RPMI7951 (cell line): ENCODE measurements at regions not wholly inside any gene's neighbourhood (a gene's known extent, or its start where the extent isn't known, plus 50 kb on each side); places are given as distances from the start of the nearest gene placed in this dataset.
"Not testable (repeated sequence)": the region's sequence is repeated elsewhere in the genome, so short reads cannot be mapped to it uniquely, and the experiment has no call there.

Source experiments
- DNase-seq: peaks from one replicate; pipeline ENCODE4 v3.0.0-alpha.2; 2012; ENCODE audit warnings: low read depth

DNA sequence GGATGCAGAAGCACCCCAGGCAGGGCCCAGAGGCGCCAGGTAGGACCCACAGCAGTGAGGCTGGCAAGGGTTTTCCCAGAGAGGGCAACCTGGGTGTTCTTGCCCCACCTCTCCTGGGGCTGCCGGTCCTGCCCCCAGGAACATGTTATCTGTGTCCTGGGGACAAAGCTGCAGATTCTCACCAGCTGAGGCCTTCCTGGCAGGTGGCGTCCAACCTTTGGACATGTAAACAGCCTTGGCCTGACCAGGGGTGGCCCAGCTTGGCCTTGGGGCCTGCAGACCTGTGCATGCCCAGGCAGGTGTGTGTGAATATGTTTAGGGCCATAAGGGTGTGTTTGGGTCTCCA lies 101.8 kb upstream of the LARP1 start:
- no peak for DNase-seq

DNA sequence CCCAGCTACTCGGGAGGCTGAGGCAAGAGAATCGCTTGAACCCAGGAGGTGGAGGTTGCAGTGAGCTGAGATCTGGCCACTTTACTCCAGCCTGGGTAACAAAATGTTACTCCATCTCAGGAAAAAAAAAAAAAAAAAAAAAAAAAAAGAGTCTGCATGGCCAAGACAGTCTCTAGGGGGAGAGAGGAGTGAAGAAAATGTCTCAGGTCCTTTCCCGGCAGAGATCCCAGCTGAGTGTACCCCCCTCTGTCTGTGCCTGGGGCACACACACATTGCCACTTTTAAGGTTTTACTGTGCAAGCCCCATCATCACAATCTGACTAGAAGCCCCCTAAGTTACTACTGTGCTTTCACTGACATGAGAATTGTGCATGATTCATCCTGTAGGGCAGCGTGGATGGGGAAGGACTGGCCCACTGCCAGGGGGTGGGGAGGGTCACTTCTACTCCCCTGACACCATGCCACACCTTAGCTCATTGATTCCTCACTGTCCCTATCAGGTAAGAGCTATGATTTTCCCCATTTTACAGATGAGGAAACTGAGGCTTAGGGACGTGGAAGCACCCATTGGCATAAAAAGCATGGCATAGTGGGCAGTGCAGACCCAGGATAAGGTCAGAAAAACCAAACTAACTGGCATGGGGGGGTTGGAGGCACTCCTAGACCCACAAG lies 102.3 kb upstream of the LARP1 start:
- no peak for DNase-seq

DNA sequence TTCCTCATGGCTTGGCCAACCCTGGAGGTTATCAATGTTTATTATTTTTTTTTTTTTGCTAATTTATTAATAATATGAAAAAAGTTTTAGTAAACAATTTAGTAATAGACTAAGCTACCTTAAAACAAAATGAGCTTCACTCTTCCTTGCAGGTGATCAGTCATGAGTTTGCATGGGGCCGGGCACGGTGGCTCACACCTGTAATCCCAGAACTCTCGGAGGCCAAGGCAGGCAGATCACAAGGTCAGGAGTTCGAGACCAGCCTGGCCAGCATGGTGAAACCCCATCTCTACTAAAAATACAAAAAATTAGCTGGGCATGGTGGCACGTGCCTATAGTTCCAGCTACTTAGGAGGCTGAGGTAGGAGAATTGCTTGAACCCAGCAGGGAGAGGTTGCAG lies 103.4 kb upstream of the LARP1 start:
- DNase-seq: not testable (repeated sequence)

DNA sequence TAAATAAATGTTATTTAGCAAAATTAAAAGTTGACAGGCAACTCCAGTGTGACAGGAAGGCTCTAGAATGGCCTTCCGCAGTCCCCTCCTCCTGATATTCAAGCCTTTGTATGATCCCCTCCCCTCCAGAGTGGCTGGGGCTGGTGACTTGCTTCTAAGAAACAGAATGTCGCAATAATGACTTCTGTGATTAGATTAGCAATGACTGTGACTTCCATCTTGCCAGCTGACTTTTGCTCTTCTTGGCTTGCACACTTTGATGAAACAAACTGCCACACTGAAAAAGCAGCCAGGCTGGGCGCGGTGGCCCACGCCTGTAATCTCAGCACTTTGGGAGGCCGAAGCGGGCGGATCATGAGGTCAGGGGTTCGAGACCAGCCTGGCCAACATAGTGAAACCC lies 106.5 kb upstream of the LARP1 start:
- DNase-seq: no peak

DNA sequence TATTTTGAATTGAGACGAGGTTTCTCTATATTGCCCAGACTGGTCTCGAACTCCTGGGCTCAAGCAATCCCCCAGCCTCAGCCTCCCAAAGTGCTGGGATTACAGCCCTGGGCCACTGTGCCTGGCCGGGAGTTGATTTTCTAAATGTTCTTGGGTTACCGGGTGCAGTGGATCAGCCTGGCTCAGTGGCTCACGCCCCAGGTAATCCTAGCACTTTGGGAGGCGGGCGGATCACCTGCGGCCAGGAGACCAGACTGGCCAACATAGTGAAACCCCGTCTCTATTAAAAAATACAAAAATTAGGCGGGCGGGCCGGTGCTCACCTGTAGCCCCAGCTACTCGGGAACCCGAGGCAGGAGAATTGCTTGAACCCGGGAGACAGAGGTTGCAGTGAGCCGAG lies 106.9 kb upstream of the LARP1 start:
- DNase-seq: no peak

DNA sequence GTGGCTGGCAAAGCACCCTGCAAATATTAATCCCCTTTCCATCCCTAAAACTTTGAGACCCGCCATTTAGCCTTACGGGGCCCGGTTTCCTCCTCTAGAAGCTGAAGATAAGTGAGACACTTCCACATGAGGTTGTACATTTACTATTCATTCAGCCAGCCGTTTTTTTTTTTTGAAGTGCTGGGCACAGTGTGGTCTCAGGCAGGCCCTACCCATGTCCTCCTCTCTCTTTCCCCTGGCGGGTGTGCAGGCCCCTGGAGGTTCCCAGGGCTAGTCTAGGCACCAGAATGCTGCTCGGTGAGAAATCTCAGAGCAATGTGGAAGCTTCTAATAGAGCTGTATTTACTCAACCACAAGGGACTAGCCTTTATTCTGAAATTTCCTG lies 107.4 kb upstream of the LARP1 start:
- DNase-seq: no peak

DNA sequence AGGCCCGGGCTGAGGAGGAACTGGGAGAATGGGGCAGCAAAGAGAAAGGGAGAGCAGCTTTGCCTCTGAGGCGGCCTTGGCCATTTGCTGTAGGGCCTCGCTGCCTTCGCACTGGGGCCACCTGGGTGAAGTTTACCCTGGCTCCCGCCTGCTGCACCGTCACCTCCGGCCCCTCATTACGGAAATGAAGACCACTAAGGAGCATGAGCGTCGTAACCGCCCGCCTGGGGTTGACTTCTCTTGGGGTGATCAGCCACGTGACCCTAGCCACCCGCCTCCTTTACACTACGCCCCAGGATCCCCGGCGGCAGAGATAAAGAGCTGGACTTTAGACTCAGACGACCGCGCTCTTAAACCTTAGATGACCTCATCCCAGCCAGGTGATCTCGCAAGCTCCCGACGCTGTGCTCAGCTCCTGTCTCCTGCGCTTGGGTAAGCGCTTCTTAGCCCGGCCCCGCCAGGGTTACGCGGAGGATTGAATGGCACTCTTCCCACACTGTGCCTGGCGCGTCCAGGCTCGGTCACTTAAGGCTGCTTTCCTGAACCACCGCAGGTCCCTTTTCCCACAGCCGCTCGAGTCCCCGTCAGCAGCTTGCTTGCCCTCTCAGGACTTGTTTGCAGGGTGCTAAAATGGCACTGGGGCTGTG lies 107.9 kb upstream of the LARP1 start:
- no peak for DNase-seq

DNA sequence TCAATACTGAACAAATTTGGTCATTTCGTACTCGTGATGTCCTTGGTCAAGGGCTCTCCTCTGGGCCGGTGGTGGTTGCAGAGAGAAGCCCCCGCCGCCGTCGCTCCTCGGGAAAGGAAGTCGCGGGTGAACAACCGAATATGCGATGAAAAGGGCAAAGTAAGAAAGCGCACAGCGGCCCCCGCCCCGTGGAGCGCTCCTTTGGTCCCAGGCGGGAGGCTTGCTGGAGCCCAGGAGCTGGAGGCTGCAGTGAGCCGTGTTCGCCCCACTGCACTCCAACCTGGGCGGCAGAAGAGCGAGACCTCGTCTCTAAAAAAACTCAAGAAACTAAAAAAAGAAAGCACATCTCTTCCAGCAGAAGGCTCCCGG lies 108.4 kb upstream of the LARP1 start:
- DNase-seq: no peak

DNA sequence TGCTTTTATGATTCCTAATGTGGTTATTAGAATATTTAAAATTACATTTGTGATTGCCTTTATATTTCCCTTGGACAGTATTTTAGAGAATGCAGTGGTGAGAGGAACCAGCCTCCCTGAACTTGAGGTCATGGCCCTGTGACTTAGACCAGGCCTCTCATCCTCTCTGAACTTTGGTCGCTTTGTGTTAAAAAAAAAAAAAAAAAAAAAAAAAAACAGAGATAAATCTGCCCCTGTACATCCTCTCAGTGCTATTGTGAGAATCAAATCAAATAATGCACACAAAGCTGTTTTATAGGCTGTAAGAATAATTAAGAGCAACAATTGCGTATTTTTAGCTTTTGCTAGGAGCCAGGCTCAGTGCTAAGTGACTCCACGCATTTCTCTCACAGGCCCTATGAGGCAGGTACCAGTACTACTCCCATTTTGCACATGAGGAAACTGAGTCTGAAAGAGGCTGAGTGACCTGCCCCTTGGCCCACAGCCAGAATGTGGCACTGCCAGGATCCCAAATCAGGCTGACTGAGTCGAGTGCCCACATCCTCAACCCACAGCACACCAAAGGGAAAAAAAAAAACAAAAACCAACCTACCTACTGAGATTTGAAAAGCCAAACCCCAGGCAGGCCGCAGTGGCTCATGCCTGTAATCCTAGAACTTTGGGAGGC lies 110.3 kb upstream of the LARP1 start:
- no peak for DNase-seq

DNA sequence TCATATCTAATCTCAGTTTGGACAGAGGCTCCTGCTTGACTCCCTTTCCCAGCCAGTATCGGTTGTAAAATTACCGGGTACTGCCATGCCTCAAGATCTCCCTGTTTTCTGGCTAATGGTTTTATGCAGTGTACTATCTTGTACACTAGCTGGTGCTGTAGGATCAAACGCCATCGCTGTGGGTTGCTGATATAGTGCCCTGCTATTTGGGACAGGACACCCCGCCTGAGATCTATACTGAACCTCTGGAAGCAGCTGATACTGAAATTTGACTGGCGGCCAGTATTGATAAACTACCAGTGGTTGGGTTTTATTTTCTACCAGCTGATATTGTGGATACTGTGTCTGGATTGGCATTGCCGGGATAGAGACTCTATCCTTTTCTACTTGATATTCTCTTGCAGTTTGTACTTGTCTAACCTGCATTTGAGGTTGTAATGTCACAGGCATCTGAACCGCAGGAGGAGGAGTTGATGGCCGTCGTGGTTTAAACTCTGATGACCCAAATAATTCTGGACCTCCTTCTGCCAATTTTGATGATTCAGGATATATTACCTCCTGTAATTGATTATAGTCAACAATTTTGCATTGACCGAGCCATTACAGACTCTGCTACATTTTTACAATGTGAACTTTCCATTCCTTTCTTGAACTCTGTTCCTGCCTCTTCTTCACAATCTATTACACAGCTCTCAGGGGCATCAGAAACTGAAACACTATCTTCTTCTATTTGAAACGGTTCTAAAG lies 112.5 kb upstream of the LARP1 start:
- peak; percentile 10 for DNase-seq

DNA sequence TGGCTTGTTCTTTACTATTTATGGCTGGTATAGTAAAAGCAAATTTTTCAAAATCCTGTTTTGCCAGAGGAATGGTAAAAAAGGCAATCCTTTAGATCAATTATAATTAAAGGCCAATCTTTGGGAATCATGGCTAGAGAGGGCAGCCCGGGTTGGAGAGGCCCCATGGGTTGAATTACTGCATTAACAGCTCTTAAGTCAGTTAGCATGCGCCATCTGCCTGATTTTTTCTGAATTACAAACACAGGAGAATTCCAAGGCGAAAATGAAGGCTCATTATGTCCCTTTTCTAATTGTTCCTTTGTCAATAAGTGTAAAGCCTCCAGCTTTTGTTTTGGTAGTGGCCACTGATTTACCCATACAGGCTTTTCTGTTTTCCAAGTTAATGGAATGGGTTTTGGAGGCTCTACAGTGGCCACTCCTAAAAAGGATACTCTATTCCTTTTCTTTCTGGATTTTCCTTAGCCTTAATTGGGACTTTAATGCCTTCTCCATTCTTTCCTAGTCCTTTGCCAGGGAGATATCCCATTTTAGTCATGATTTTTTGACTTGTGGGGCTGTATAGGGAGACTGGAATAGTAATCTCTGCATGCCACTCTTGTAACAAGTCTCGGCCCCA lies 114.9 kb upstream of the LARP1 start:
- DNase-seq: peak; percentile 8

DNA sequence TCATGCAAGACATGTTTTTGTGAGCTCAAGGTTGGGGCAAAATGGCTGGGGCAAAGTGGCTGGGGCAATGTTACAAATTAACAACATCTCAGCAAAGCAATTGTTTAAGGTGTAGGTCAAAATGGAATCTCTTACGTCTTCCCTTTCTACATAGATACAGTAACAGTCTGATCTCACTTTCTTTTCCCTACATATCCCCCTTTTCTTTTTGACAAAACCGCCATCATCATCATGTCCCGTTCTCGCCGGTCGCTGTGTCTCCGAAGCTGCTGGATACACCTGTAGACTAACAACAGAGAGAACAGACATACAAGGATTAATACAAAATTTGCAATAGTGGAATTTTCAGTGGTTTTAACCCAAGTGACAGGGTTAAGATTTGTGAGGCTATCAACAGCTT lies 118.4 kb upstream of the LARP1 start:
- DNase-seq: not testable (repeated sequence)

DNA sequence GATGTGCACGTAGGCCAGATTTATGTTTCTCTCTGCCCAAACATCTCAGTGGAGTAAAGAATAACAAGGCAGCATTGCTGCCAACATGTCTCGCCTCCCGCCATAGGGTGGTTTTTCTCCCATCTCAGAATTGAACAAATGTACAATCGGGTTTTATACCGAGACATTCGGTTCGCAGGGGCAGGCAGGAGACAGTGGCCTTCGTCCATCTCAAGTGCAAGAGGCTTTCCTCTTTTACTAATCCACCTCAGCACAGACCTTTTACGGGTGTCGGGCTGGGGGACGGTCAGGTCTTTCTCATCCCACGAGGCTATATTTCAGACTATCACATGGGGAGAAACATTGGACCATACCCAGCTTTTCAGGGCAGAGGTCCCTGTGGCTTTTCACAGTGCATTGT lies 118.9 kb upstream of the LARP1 start:
- not testable (repeated sequence) for DNase-seq

DNA sequence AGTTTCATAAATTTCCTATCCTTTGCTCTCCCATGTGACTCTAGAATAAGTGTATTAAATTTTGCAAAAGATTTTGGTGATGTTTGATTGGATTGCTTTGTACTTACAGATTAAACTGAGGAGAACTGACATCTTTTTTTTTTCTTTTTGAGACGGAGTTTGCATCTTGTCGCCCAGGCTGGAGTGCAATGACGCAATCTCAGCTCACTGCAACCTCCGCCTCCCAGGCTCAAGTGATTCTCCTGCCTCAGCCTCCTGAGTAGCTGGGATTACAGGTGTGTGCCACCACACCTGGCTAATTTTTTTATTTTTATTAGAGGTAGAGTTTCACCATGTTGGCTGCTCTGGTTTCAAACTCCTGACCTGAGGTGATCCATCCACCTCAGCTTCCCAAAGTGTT lies 121.4 kb upstream of the LARP1 start:
- not testable (repeated sequence) for DNase-seq

DNA sequence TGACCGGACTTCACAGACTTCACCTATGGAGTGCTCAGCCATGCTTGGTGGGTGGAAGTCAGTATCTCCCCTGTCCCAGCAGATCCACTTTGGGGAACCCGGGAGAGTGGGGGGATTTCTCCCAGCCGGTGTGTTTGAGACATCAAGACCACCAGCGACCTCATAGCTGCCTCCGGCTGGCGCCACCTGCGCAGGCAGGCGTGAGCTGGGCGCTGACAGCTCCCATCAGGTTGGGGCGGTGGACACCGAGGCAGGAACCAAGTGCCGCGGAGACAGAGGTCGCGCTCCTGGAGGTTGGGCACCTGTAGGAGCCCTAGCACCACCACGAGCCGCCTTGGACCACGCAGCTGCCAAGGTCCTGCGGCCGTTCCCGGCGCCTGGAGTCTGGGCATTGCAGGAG lies 124.0 kb upstream of the LARP1 start:
- DNase-seq: no peak

DNA sequence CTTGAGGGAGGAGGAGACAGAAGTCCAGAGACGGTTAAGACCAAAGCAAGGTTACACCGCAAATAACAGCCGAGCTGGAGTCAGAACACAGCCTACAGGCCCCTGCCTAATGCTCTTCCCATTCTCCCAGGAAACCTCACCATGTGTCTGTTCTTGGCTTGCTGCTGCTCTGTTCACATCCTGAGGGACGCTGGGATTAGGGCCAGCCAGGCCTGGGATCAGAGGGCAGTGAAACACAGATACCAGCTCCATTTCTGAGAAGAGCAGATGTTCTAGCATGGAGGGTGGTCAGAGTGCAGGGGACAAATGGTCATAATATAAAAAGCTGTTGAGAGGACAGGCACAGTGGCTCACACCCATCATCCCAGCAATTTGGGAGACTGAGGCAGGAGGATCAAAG lies 124.8 kb upstream of the LARP1 start:
- DNase-seq: no peak

DNA sequence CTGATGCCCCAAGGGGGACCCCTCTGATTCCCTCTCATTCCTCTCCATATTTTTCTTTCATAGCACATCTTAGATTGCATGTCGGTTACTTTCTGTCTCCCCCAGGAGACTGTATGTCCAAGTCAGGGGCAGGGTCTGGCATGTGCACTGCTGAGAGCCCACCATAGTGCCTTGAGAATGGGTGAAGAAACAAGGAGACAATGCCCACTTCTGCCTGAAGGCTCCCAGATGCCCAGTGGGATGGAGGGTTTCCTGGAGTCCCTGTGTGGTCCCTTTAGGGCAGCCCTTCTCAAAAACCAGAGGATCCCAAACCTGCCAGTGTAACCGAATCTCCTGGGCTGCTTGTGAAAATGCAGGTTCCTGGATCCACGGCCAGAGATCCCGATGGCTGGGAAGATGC lies 126.5 kb upstream of the LARP1 start:
- DNase-seq: no peak

DNA sequence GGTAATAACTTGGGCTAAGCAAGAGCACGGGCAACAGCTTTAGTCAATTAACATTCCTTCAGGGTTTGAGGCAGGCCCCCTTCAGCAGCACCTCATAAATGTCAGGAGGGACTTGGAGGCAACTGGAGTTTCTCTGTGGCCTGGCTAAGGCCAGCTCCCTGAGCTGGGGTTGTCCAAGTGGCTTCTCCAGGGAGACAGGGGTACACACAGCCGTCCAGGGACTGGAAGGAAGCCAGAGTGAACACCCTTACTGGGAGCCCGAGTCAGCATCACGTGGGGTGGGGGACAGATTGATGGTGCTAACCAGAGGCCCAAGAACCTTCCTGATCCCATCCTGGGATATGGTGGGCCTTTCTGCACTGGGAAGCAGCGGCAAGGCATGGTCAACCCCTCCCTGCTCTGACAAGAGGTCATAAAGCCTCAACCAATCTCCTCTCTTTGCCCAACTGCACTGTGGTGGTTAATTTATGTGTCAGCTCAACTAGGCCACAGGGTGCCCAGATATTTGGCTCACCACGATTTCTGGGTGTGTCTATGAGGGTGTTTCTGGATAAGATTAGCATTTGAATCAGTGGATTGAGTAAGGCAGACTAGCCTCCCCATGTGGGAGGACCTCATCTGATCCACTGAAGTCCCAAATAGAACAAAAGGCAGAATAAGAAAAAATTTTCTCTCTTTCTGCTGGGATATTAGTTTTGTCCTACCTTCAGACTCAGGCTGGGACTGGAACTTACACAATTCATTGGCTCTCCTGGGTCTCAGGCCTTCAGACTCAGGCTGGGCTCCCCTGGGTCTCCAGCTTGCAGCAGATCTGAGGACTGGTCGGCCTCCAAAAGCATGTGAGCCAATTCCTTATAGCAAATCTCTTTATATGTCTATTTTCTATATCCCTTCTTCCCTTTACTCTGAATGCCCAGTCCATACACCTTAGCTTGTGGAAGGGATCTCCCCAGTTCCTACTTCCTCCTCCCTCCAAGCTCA lies 127.2 kb upstream of the LARP1 start:
- no peak for DNase-seq

DNA sequence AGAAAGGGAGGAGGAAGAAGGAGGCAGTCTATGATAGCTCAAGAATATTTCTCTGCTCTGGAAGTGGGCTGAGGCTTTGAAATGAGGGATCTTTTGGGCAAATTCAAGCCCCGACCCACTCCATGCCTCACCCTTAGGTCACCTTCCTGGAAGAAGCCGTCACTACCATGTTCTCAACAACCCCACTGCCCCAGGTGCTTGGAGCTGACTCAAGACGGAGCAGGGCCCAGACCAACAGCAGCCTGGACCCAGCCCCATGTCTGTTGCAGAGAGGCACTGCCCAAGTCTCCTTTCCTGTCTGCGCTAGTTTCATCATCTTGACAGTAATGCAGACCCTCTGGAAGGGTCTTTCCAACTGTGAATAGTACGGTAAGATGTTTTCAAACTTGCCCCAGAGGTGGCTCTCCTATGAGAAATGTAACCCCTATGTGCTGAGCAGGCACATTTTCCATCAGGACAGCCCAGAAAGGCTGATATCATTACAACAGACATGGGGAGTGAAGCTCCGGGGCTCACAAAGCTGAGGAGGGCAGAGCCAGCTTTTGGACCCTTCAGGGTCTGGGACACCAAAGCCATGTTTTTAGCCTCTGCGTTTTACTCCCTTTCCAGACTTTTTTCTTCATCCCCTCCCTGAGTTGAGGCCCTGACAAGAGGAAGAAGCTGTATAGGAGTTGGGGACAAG lies 128.2 kb upstream of the LARP1 start:
- no peak for DNase-seq

DNA sequence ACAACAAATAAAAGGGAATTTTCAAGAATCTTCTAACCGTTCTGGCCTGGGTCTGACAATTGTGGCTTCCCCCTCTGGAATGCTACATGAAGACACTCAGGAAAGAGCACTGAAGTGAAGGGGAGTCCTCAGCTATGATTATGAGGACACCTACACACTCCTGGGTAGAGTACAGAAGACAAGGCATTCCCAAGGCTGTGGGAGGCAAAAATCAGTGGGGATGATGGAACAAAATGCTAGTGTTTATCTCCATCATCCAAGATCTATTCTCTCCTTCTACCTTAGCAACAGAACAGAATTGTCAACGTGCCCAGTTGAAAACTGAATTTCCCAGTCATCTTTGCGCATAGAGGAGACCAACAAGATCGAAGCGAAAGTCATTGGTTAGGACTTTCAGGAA lies 130.1 kb upstream of the LARP1 start:
- no peak for DNase-seq

DNA sequence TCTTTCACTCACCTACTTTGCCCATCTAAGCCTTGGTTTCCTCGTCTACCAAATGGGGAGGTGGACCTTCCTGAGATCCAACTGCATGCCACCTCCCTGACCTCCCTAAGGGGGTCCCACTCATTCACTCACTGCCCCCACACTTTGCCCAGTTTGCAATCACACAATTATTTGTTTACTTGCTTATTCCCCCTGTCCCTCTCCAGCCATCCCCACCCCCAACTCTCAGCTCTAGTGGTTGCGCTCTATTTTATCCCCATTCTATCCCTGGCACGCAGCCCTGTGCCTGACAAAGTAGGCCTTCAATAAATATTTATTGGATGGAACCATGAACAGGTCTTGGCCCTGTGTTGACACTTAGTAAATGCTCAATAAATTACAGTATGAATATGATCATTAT lies 130.8 kb upstream of the LARP1 start:
- DNase-seq: no peak
